ENCODE measurements at regions not wholly inside any gene's neighbourhood (a gene's known extent, or its start where the extent isn't known, plus 50 kb on each side); places are given as distances from the start of the nearest gene placed in this dataset.

DNA sequence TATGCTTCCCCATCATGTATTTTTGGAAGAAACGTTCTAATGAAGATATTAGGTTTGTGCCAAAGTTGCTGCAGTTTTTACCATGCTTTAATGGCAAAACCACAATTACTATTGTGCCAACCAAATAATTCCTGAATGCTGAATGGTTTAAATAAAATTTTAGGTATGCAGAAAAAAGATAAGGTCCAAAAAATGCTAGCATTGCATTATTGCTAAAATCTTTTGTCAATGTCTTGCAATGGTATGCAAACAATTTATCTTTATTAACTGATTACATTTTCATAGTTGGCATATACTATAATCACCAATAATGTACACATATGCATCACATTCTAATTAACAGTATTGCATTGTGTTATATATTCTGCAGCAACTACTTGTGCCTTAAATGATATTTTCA is 1657.4 kb upstream of the IGFBP7 start:
- Histone ChIP-seq H3K27me3 (no peaks in the 10 kb centered on the region), H3K36me3 (no peaks in the 10 kb centered on the region), H3K4me3 (no peak overlapping the region), H3K27ac (no peak overlapping the region), H3K9me3 (ENCODE audit: low read depth) (no peaks in the 10 kb centered on the region), H3K4me1 (ENCODE audit: low read depth) (no peaks in the 10 kb centered on the region)
- TF ChIP-seq, protein P1, sequence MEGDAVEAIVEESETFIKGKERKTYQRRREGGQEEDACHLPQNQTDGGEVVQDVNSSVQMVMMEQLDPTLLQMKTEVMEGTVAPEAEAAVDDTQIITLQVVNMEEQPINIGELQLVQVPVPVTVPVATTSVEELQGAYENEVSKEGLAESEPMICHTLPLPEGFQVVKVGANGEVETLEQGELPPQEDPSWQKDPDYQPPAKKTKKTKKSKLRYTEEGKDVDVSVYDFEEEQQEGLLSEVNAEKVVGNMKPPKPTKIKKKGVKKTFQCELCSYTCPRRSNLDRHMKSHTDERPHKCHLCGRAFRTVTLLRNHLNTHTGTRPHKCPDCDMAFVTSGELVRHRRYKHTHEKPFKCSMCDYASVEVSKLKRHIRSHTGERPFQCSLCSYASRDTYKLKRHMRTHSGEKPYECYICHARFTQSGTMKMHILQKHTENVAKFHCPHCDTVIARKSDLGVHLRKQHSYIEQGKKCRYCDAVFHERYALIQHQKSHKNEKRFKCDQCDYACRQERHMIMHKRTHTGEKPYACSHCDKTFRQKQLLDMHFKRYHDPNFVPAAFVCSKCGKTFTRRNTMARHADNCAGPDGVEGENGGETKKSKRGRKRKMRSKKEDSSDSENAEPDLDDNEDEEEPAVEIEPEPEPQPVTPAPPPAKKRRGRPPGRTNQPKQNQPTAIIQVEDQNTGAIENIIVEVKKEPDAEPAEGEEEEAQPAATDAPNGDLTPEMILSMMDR (IDR thresholded peaks at IDR 0.05; ENCODE audit: low read depth, low read length): no peak
- DNase-seq (ENCODE audit: low read depth in 1 of 2, low spot score in 1 of 2): no peak

DNA sequence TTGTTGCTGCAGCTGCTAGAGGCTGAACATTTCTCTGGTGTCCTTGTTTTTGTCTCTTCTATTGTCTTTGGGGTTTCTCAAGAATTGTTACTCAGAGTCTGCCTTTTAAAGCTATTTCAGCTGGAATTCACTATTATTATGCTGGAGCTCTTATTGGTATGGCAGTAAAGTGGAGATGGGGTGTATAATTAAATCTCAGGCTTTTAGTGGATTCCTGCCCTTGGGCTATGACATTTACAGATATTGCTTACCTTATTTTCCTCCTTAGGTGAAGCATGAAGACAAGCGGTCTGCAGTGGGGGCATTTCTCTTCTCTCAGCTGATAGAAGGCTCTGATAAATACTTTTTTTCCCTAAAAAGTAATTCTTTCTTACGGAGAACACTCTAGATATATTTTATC is 1656.6 kb upstream of the IGFBP7 start:
- H3K9me3 ChIP-seq (ENCODE audit: low read depth): no peaks in the 10 kb centered on the region
- H3K36me3 ChIP-seq: no peaks in the 10 kb centered on the region
- TF ChIP-seq, protein P1 (IDR thresholded peaks at IDR 0.05; ENCODE audit: low read depth, low read length): no peak
- H3K4me1 ChIP-seq (ENCODE audit: low read depth): no peaks in the 10 kb centered on the region
- DNase-seq (ENCODE audit: low read depth in 1 of 2, low spot score in 1 of 2): no peak
- no peak overlapping the region for H3K4me3 ChIP-seq
- no peak overlapping the region for H3K27ac ChIP-seq
- no peaks in the 10 kb centered on the region for H3K27me3 ChIP-seq

DNA sequence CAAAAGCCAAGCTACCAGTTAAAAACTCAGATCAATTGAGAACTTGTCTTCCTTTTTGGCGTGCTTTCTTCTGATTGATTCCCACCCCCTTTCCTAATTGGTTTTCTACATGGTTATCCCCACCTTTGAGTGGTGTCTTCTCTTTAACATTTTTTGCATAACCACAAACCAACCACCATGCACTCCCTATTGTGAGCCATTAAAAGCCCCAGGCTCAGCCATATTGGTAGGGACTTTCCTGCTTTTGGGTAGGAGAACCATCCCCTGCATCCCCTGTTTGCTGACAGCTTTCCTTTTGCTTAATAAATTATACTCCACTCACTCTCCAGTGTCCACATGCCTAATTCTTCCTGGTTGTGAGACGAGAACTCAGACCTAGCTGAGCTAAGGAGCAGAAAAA is 1651.4 kb upstream of the IGFBP7 start:
- Histone ChIP-seq H3K27me3 (no peaks in the 10 kb centered on the region), H3K36me3 (no peaks in the 10 kb centered on the region), H3K27ac (no peak overlapping the region), H3K9me3 (ENCODE audit: low read depth) (no peaks in the 10 kb centered on the region), H3K4me1 (ENCODE audit: low read depth) (no peaks in the 10 kb centered on the region), H3K4me3 (no peak overlapping the region)
- TF ChIP-seq, protein P1 (IDR thresholded peaks at IDR 0.05; ENCODE audit: low read depth, low read length): no peak
- no peak for DNase-seq (ENCODE audit: low read depth in 1 of 2, low spot score in 1 of 2)

DNA sequence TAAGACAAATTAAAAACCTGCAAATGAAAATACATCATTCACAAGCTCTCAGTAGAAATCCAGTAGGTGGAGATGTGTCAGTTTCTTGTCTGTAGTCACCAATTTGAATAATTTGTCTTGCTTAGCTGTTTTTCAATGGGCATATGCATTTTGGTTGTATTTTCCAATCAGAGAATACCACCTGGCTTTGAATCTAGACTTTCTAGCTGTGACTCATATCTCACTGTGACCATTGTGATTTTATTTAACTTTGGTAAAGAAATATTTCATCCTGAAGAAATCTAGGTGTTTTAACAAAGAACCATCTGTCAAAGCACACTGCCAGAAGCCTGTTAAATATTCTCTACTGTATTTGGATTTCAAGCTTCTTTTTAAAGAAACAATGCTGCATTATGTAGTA is 1650.6 kb upstream of the IGFBP7 start:
- H3K9me3 ChIP-seq (ENCODE audit: low read depth): no peaks in the 10 kb centered on the region
- no peak for DNase-seq (ENCODE audit: low read depth in 1 of 2, low spot score in 1 of 2)
- H3K4me3 ChIP-seq: no peak overlapping the region
- TF ChIP-seq, protein P1 (IDR thresholded peaks at IDR 0.05; ENCODE audit: low read depth, low read length): no peak
- no peak overlapping the region for H3K27ac ChIP-seq
- no peaks in the 10 kb centered on the region for H3K27me3 ChIP-seq
- H3K4me1 ChIP-seq (ENCODE audit: low read depth): no peaks in the 10 kb centered on the region
- no peaks in the 10 kb centered on the region for H3K36me3 ChIP-seq

DNA sequence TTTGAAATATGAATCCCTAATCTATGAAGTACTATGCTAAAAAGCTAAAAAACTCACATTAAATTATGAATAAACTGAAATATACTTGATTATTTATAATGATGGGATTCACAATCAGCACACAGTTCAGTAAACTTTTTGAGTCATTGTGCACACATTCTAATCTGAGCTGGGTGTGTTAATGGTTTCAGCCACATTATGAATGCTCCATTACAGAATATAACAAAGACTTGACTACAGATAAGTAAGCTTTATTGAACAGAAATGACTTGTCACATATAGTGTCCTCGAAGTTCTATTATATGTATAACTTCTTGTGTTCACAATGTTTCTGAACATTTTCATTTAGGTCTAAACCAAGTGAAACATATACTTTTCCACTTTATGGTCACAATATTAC is 1649.9 kb upstream of the IGFBP7 start:
- DNase-seq (ENCODE audit: low read depth in 1 of 2, low spot score in 1 of 2): no peak
- Histone ChIP-seq H3K4me1 (ENCODE audit: low read depth) (no peaks in the 10 kb centered on the region), H3K4me3 (no peak overlapping the region), H3K36me3 (no peaks in the 10 kb centered on the region), H3K27me3 (no peaks in the 10 kb centered on the region), H3K27ac (no peak overlapping the region), H3K9me3 (ENCODE audit: low read depth) (no peaks in the 10 kb centered on the region)
- TF ChIP-seq, protein P1 (IDR thresholded peaks at IDR 0.05; ENCODE audit: low read depth, low read length): no peak

DNA sequence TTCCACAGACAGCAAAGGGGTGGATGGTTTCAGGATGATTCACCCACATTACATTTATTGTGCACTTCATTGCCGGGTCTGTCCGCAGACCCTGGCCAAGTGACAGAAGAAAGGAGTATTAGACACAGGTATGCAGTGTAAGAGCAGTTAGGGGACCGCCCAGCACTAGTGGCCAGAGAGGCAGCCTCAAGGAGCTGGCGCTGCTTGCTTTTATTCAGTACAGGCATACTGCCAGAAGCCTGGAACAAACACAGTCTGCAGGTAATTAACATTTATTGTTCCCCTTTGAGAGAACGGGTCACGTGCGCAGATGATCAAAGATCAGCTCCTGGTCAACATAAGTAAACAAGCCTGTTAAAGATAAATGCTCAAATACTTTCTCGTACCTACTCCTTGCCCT is 1639.0 kb upstream of the IGFBP7 start:
- DNase-seq (ENCODE audit: low read depth in 1 of 2, low spot score in 1 of 2): no peak
- Histone ChIP-seq H3K27me3 (no peaks in the 10 kb centered on the region), H3K36me3 (no peaks in the 10 kb centered on the region), H3K4me3 (no peak overlapping the region), H3K27ac (no peak overlapping the region), H3K9me3 (ENCODE audit: low read depth) (no peaks in the 10 kb centered on the region), H3K4me1 (ENCODE audit: low read depth) (no peaks in the 10 kb centered on the region)
- TF ChIP-seq, protein P1 (IDR thresholded peaks at IDR 0.05; ENCODE audit: low read depth, low read length): no peak

Data from cardiac muscle cell (in vitro differentiated cells and primary cell).